Head of caudate nucleus (tissue), 42 donors: ENCODE measurements at regions not wholly inside any gene's neighbourhood (a gene's known extent, or its start where the extent isn't known, plus 50 kb on each side); places are given as distances from the start of the nearest gene placed in this dataset.
A peak's percentile ranks its signal among the peaks of the same experiment; 100 is the strongest.

Experiments used
- DNase-seq, 42 donors: peaks; one replicate each; pipeline versions ENCODE4 v3.0.0 to v3.0.0-alpha.2; 2020 to 2021; ENCODE audit warnings: mixed read lengths in 7 of 42
- intact Hi-C: fragments of 100-400 bp; cut with DNase I; formaldehyde crosslinking; loops from one replicate; pipeline ENCODE4 v1.15.0; 2022

- intact Hi-C loops, result no loop called here
- peak in 11 of 42 donors; percentile 5 to 65 (median 31) for DNase-seq
Measured at GRCh38 chr21:16651956-16652355, 860.9 kb upstream of the CXADR start.

- intact Hi-C loops, result no loop called here
- no peak for DNase-seq
Measured at GRCh38 chr21:16663436-16663835, 849.4 kb upstream of the CXADR start.

- DNase-seq, result no peak
- intact Hi-C loops, result no loop called here
Measured at GRCh38 chr21:16667395-16667794, 845.4 kb upstream of the CXADR start.

- intact Hi-C loops, result no loop called here
- no peak for DNase-seq
Measured at GRCh38 chr21:16674949-16675348, 837.9 kb upstream of the CXADR start.

- no peak for DNase-seq
- intact Hi-C loops, result no loop called here
Measured at GRCh38 chr21:16676391-16676790, 836.5 kb upstream of the CXADR start.

- no peak for DNase-seq
- intact Hi-C loops, result no loop called here
Measured at GRCh38 chr21:16678429-16679160, 834.2 kb upstream of the CXADR start.

- no peak for DNase-seq
- intact Hi-C loops, result no loop called here
Measured at GRCh38 chr21:16695074-16695473, 817.8 kb upstream of the CXADR start.

- intact Hi-C loops, result no loop called here
Measured at GRCh38 chr21:16707274-16707673, 805.6 kb upstream of the CXADR start.

GRCh38 chr21:16708101-16708835, 804.6 kb upstream of the CXADR start:
- intact Hi-C loops, result no loop called here
- DNase-seq, result no peak

More at GRCh38 chr21:16707274-16707673, 805.6 kb upstream of the CXADR start:
- DNase-seq, result no peak

- DNase-seq, result no peak
- intact Hi-C loops, result no loop called here
Measured at GRCh38 chr21:16709866-16710550, 802.8 kb upstream of the CXADR start.

GRCh38 chr21:16711757-16712156, 801.1 kb upstream of the CXADR start:
- intact Hi-C loops, result no loop called here
- no peak for DNase-seq

GRCh38 chr21:16713331-16714117, 799.3 kb upstream of the CXADR start:
- DNase-seq, result no peak
- intact Hi-C loops, result no loop called here

- DNase-seq, result no peak
- intact Hi-C loops, result no loop called here
Measured at GRCh38 chr21:16740511-16740910, 772.3 kb upstream of the CXADR start.

GRCh38 chr21:16741141-16741665, 771.6 kb upstream of the CXADR start:
- intact Hi-C loops, result no loop called here
- DNase-seq, result peak in 6 of 42 donors; percentile 11 to 47 (median 32)

- DNase-seq, result peak in 16 of 42 donors; percentile 8 to 50 (median 18)
- intact Hi-C loops, result no loop called here
Measured at GRCh38 chr21:16742131-16742641, 770.7 kb upstream of the CXADR start.

- no peak for DNase-seq
Measured at GRCh38 chr21:16742741-16743140, 770.1 kb upstream of the CXADR start.

GRCh38 chr21:16743317-16743716, 769.5 kb upstream of the CXADR start:
- DNase-seq, result no peak
- intact Hi-C loops, result no loop called here

More at GRCh38 chr21:16742741-16743140, 770.1 kb upstream of the CXADR start:
- intact Hi-C loops, result no loop called here

GRCh38 chr21:16750926-16751325, 761.9 kb upstream of the CXADR start:
- intact Hi-C loops, result no loop called here
- no peak for DNase-seq
